BE2C (cell line): ENCODE measurements at regions not wholly inside any gene's neighbourhood (a gene's known extent, or its start where the extent isn't known, plus 50 kb on each side); places are given as distances from the start of the nearest gene placed in this dataset.
A peak's percentile ranks its signal among the peaks of the same experiment; 100 is the strongest.

ENCODE experiments used
- DNase-seq: peaks from one replicate; pipeline ENCODE4 v3.0.0-alpha.2; 2020
- H3K27me3 ChIP-seq: fragments of 250-450 bp; sonication (Bioruptor Pico); 2 replicates; pipeline ENCODE4 v1.5.1; 2020; ENCODE audit warnings: mild to moderate bottlenecking
- H3K36me3 ChIP-seq: fragments of 250-450 bp; sonication (Bioruptor Pico); 2 replicates; pipeline ENCODE4 v1.5.1; 2020; ENCODE audit warnings: mild to moderate bottlenecking
- H3K4me1 ChIP-seq: fragments of 250-450 bp; sonication (Bioruptor Pico); 2 replicates; pipeline ENCODE4 v1.5.1; 2020
- H3K4me3 ChIP-seq: 2 replicates; pipeline ENCODE4 v1.5.1; 2011; ENCODE audit warnings: low read depth, low read length
- H3K9me3 ChIP-seq: fragments of 250-450 bp; sonication (Bioruptor Pico); 2 replicates; pipeline ENCODE4 v1.5.1; 2020
- TF ChIP-seq, protein P1 (sequence below): IDR thresholded peaks from 2 replicates; pipeline ENCODE4 v1.5.1; 2012; ENCODE audit warnings: mild to moderate bottlenecking, low read depth, low read length

DNA sequence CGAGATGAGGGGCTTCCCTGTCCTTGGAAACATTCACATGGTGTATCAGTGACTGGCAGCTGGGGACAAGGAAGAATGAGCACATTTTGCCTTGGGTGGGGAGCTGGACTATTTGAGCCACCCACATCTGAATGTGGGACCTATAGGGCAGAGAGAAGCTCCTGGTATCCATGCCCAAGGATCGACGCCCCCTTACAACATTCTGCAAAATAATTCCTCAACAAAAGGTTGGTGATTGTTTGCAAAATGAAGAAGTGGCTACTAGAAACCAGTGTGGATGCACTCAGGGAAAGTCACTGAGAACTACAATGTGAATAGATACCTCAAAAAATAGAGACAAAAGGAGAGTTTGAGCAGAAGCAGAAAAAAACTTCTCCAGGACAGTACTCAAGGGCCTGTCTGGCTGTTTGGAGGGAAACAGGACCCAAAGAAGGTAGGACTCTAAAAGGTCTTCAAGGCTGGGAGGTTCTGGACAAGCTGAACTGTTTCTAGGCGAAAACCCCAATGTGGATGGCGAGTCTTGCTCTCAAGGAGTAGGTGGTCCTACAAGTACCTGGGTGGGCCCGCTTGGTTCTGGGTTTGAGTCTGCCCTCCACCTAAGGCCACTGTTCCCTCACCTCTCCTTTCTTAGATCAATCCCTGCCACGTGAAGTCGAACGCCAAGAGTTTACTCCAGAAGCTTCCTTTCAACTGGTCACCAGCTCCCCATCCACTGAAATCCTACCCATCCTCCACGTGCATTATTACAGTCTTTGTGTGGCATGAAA is 125.0 kb upstream of the ZNF746 start:
- TF ChIP-seq, protein P1, sequence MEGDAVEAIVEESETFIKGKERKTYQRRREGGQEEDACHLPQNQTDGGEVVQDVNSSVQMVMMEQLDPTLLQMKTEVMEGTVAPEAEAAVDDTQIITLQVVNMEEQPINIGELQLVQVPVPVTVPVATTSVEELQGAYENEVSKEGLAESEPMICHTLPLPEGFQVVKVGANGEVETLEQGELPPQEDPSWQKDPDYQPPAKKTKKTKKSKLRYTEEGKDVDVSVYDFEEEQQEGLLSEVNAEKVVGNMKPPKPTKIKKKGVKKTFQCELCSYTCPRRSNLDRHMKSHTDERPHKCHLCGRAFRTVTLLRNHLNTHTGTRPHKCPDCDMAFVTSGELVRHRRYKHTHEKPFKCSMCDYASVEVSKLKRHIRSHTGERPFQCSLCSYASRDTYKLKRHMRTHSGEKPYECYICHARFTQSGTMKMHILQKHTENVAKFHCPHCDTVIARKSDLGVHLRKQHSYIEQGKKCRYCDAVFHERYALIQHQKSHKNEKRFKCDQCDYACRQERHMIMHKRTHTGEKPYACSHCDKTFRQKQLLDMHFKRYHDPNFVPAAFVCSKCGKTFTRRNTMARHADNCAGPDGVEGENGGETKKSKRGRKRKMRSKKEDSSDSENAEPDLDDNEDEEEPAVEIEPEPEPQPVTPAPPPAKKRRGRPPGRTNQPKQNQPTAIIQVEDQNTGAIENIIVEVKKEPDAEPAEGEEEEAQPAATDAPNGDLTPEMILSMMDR, result no peak
- peak overlapping the region; percentile 95 for H3K4me3 ChIP-seq
- no peaks in the 10 kb centered on the region for H3K27me3 ChIP-seq
- H3K9me3 ChIP-seq, result no peaks in the 10 kb centered on the region
- no peaks in the 10 kb centered on the region for H3K4me1 ChIP-seq
- DNase-seq, result no peak
- H3K36me3 ChIP-seq, result peaks cover 24% of the 10 kb centered on the region

DNA sequence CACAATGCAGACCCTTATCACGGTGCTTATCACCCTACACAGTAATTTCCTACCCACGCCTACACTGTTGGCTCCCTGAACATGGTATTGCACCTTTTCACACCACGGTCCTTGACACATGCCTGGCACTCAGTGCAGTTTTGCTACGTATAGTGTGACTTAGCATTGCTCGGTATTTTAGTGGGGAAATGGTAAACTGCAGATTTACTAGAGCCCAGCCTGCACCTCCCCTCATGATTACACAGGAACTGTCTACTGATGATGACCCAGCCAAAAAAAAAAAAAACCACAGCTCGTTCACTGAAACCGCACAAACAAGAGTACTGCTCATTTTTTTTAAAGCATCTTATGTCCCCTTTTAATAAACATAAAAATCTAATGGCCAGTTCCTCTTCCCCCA is 124.2 kb upstream of the ZNF746 start:
- TF ChIP-seq, protein P1, result no peak

DNA sequence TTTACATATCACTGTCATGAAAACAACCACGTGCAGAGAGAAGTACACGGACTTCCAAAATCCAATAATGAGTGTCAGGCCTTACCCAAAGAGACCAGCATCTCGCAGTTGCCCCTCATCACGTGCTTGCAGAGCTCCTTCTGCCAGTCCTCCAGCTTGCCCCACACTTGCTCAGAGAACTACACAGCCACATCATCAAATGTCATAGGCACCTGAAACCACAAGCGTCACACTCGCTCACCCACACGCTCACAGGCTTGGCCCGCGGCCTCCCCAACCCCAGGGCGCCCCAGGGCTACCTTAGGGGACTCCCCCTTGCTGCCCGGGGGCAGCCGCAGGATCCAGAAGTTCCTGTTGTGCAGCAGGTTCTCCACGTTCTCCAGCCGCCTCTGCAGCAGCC is 123.4 kb upstream of the ZNF746 start:
- no peak for DNase-seq
- no peaks in the 10 kb centered on the region for H3K9me3 ChIP-seq
- H3K4me3 ChIP-seq, result no peak overlapping the region
- peaks cover 35% of the 10 kb centered on the region for H3K36me3 ChIP-seq
- TF ChIP-seq, protein P1, result no peak
- no peaks in the 10 kb centered on the region for H3K4me1 ChIP-seq
- no peaks in the 10 kb centered on the region for H3K27me3 ChIP-seq

More for the DNA sequence above, 124.2 kb upstream of the ZNF746 start:
- no peak overlapping the region for H3K4me3 ChIP-seq
- no peaks in the 10 kb centered on the region for H3K9me3 ChIP-seq
- DNase-seq, result no peak
- H3K27me3 ChIP-seq, result no peaks in the 10 kb centered on the region
- H3K36me3 ChIP-seq, result peaks cover 32% of the 10 kb centered on the region
- H3K4me1 ChIP-seq, result no peaks in the 10 kb centered on the region

DNA sequence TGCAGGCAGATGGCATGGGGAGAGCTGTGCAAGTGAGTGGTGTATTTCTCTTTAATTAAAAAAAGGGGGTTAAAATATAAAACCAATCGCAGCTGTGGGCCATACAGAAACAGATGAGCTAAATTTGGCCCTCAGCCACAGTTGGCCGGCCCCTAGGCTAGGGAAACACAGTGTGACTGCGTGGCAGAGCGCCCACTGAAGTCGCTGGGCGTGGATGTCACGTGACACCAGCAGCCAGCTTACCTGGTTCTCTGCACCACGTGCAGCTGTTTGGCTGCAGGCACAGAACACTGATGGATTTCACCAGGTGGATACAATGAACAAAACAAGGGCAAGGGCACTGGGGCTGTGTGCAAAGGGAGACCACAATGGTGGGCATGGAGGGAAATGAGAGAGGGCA is 119.3 kb upstream of the ZNF746 start:
- H3K9me3 ChIP-seq, result no peaks in the 10 kb centered on the region
- no peak for DNase-seq
- no peaks in the 10 kb centered on the region for H3K4me1 ChIP-seq
- H3K36me3 ChIP-seq, result peaks cover 60% of the 10 kb centered on the region
- H3K27me3 ChIP-seq, result no peaks in the 10 kb centered on the region
- TF ChIP-seq, protein P1, result no peak
- no peak overlapping the region for H3K4me3 ChIP-seq

DNA sequence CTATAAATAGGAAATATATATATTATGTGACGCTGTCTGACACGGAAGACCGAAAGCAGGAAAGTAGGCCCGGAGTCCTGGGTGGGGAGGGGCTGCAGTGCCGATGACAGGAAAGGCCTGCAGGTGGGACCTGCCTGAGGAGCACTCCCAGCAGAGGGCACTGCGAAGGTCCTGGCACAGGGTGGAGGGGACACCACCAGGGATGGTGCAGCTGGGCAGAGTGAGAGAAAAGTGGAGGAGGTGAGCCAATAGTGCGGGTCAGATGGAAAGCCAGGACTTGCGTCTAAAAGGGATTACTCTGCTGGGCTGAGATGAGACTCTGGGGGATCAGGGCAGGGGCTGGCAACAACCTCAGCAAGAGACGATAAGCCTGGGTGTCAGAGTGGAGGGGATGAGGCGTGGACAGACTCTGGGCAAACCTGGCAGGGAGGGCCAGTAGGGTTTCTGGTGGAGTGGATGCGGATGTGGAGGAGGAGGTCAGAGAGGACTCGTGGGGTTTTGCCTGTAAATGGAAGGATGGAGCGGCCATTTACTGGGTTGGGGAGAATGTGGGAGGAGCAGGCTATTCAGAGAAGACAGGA is 118.2 kb upstream of the ZNF746 start:
- no peaks in the 10 kb centered on the region for H3K4me1 ChIP-seq
- no peak overlapping the region for H3K4me3 ChIP-seq
- no peak for DNase-seq
- H3K27me3 ChIP-seq, result no peaks in the 10 kb centered on the region
- peaks cover 68% of the 10 kb centered on the region for H3K36me3 ChIP-seq
- TF ChIP-seq, protein P1, result peak; percentile 13; the same call in 1 of the 2 replicates
- H3K9me3 ChIP-seq, result no peaks in the 10 kb centered on the region

DNA sequence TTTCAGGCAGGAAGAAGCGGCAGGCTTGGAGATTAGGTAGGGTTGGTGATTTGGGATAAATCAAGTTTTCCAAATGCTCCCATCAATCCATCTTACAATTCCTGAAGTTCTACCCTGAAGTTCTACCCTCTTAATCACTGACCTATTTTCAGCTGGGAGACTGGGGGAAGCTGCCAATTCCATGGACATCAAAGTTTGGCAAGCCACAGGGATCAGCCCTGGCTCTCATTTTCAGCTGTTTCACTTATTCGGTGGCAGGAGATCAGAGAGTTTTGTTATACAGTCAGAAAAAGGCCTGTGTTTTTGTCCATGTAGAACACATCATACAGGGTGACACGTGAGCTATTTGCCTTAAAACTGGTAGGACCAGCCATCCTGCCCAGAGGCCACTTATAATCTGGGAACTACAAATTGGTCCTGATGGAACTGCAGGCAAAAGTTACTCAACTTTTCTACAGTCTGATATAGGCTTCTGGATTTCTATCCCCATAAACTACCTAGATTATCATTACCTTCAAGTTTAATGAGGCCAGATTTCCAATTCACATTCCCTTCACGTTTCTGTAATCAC is 112.9 kb upstream of the ZNF746 start:
- H3K36me3 ChIP-seq, result peaks cover 47% of the 10 kb centered on the region
- no peaks in the 10 kb centered on the region for H3K9me3 ChIP-seq
- H3K27me3 ChIP-seq, result no peaks in the 10 kb centered on the region
- H3K4me1 ChIP-seq, result no peaks in the 10 kb centered on the region
- no peak for DNase-seq
- H3K4me3 ChIP-seq, result no peak overlapping the region
- TF ChIP-seq, protein P1, result no peak
